Neural crest cell (in vitro differentiated cells): ENCODE measurements at regions not wholly inside any gene's neighbourhood (a gene's known extent, or its start where the extent isn't known, plus 50 kb on each side); places are given as distances from the start of the nearest gene placed in this dataset.
"Not testable (repeated sequence)": the region's sequence is repeated elsewhere in the genome, so short reads cannot be mapped to it uniquely, and the experiment has no call there.

Experiments
- DNase-seq: peaks from one replicate; pipeline ENCODE4 v3.0.0; 2021; ENCODE audit warnings: low read depth, mixed read lengths, low spot score
- H3K27ac Mint-ChIP-seq: one replicate; pipeline ENCODE4 v1.8.0; 2021; ENCODE audit warnings: mild to moderate bottlenecking, mixed read lengths; ENCODE audit not compliant: unreplicated experiment
- H3K27me3 Mint-ChIP-seq: 2 replicates; pipeline ENCODE4 v1.8.0; 2021; ENCODE audit warnings: low read depth, mild to moderate bottlenecking, mixed read lengths
- H3K36me3 Mint-ChIP-seq: 2 replicates; pipeline ENCODE4 v1.8.0; 2021; ENCODE audit warnings: low read depth, mild to moderate bottlenecking, mixed read lengths
- H3K4me1 Mint-ChIP-seq: 2 replicates; pipeline ENCODE4 v1.8.0; 2021; ENCODE audit warnings: mixed read lengths
- H3K4me3 Mint-ChIP-seq: one replicate; pipeline ENCODE4 v1.8.0; 2021; ENCODE audit warnings: mild to moderate bottlenecking, mixed read lengths
- H3K9me3 Mint-ChIP-seq: 2 replicates; pipeline ENCODE4 v1.8.0; 2021; ENCODE audit warnings: mixed read lengths
- TF ChIP-seq, protein P1 (sequence below): fragments of 200-600 bp; sonication (generic); conservative IDR thresholded peaks from 2 replicates; pipeline ENCODE4 v1.5.0; 2021; ENCODE audit warnings: antibody characterized with exemption, mild to moderate bottlenecking

GRCh38 chr13:97539651-97540610 is 106.0 kb downstream of the RAP2A start:
- no peak for DNase-seq
- peaks cover 5% of the 10 kb centered on the region for H3K4me1 Mint-ChIP-seq
- H3K27ac Mint-ChIP-seq, result no peak overlapping the region
- H3K9me3 Mint-ChIP-seq, result no peaks in the 10 kb centered on the region
- no peaks in the 10 kb centered on the region for H3K27me3 Mint-ChIP-seq
- no peaks in the 10 kb centered on the region for H3K36me3 Mint-ChIP-seq
- TF ChIP-seq, protein P1, sequence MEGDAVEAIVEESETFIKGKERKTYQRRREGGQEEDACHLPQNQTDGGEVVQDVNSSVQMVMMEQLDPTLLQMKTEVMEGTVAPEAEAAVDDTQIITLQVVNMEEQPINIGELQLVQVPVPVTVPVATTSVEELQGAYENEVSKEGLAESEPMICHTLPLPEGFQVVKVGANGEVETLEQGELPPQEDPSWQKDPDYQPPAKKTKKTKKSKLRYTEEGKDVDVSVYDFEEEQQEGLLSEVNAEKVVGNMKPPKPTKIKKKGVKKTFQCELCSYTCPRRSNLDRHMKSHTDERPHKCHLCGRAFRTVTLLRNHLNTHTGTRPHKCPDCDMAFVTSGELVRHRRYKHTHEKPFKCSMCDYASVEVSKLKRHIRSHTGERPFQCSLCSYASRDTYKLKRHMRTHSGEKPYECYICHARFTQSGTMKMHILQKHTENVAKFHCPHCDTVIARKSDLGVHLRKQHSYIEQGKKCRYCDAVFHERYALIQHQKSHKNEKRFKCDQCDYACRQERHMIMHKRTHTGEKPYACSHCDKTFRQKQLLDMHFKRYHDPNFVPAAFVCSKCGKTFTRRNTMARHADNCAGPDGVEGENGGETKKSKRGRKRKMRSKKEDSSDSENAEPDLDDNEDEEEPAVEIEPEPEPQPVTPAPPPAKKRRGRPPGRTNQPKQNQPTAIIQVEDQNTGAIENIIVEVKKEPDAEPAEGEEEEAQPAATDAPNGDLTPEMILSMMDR, result no peak
- no peak overlapping the region for H3K4me3 Mint-ChIP-seq

DNA sequence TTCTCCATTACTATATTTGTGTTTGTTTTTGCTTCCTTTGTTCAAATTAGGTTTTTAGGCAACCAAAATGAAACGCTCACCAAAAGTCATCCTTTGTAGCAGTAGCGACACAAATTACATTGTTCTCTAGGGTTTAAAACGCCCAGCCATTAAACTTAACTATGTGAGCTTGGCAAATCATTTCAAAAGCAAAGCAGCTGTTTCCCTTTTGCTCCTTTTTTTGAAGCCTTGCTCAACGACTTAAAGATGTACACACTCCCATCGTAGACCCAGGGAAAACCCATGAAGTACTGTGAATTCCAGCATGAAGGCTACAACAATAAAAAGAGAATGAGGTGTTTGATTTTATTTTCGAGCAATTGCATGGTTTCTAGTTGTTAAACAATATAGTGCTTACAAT is 106.7 kb downstream of the RAP2A start:
- H3K4me1 Mint-ChIP-seq, result peaks cover 5% of the 10 kb centered on the region
- H3K9me3 Mint-ChIP-seq, result no peaks in the 10 kb centered on the region
- no peaks in the 10 kb centered on the region for H3K36me3 Mint-ChIP-seq
- TF ChIP-seq, protein P1, result no peak
- H3K27me3 Mint-ChIP-seq, result no peaks in the 10 kb centered on the region
- H3K4me3 Mint-ChIP-seq, result no peak overlapping the region
- DNase-seq, result no peak
- H3K27ac Mint-ChIP-seq, result no peak overlapping the region

- Mint-ChIP-seq H3K36me3 (no peaks in the 10 kb centered on the region), H3K27me3 (no peaks in the 10 kb centered on the region), H3K4me1 (peaks cover 5% of the 10 kb centered on the region), H3K27ac (no peak overlapping the region), H3K4me3 (no peak overlapping the region), H3K9me3 (no peaks in the 10 kb centered on the region)
- TF ChIP-seq, protein P1, result no peak
- no peak for DNase-seq
Measured at GRCh38 chr13:97542102-97542685, 108.2 kb downstream of the RAP2A start.

- Mint-ChIP-seq H3K9me3 (no peaks in the 10 kb centered on the region), H3K4me1 (peaks cover 9% of the 10 kb centered on the region), H3K36me3 (no peaks in the 10 kb centered on the region), H3K27me3 (no peaks in the 10 kb centered on the region), H3K4me3 (no peak overlapping the region), H3K27ac (no peak overlapping the region)
- TF ChIP-seq, protein P1, result no peak
- DNase-seq, result no peak
Measured at GRCh38 chr13:97544031-97544765, 110.2 kb downstream of the RAP2A start.

DNA sequence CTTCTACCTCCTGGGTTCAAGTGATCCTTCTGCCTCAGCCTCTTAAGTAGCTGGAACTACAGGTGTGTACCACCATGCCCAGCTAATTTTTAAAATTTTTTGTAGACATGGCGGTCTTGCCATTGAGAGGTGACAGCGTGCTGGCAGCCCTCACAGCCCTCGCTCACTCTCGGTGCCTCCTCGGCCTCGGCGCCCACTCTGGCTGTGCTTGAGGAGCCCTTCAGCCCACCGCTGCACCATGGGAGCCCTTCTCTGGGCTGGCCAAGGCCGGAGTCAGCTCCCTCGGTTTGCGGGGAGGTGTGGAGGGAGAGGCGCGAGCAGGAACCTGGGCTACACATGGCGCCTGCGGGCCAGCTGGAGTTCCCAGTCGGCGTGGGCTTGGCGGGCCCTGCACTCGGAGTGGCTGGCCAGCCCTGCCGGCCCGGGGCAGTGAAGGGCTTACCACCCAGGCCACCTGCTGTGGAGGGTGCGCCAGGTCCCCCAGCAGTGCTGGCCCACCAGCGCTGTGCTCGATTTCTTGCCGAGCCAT is 111.1 kb downstream of the RAP2A start:
- peaks cover 18% of the 10 kb centered on the region for H3K4me1 Mint-ChIP-seq
- not testable (repeated sequence) for DNase-seq, H3K36me3 Mint-ChIP-seq, H3K4me3 Mint-ChIP-seq, H3K27me3 Mint-ChIP-seq, H3K27ac Mint-ChIP-seq, H3K9me3 Mint-ChIP-seq
